ENCODE measurements at regions not wholly inside any gene's neighbourhood (a gene's known extent, or its start where the extent isn't known, plus 50 kb on each side); places are given as distances from the start of the nearest gene placed in this dataset.

GRCh38 chr20:16970776-16971175 lies 222.6 kb downstream of the OTOR start:
- no peak for FAIRE-seq
- no peak overlapping the region for H3K4me2 ChIP-seq (ENCODE audit: control insufficient read depth, insufficient read depth)
- no peak for ATAC-seq
- in situ Hi-C loops (cut with MboI) (no loop called here), intact Hi-C loops (cut with micrococcal nuclease; ENCODE audit: unreplicated experiment) (no loop called here)
- no peaks in the 10 kb centered on the region for H3K9me3 ChIP-seq (replicated peaks; ENCODE audit: control insufficient read depth, insufficient read depth, low read length)
- H2AFZ ChIP-seq (ENCODE audit: control insufficient read depth, low read depth, low read length): no peak overlapping the region
- POLR2A ChIA-PET: no interaction called here
- RAD21 ChIA-PET (ENCODE audit: unreplicated experiment): no interaction called here
- DNase-seq (ENCODE audit: low read depth, low spot score): no peak
- 0% methylated on average over 3 of the region's 3 CpGs for WGBS (ENCODE audit: insufficient coverage, insufficient replicate concordance, low lambda C conversion rate, missing lambda C conversion rate)
- H3K36me3 ChIP-seq (ENCODE audit: control insufficient read depth in 2 of 2, insufficient read depth in 2 of 2, low read length in 1 of 2): no peaks in the 10 kb centered on the region
- CTCF ChIA-PET: no interaction called here
- no peak overlapping the region for H3K4me3 ChIP-seq
- no peaks in the 10 kb centered on the region for H4K20me1 ChIP-seq (ENCODE audit: control insufficient read depth, insufficient read depth)
- BruUV-seq (replicated peaks): no TSS peak
- H3K79me2 ChIP-seq (ENCODE audit: control insufficient read depth, insufficient read depth, low read length): no peaks in the 10 kb centered on the region
- no peaks in the 10 kb centered on the region for H3K27me3 ChIP-seq (replicated peaks in 1 of 2; ENCODE audit: control insufficient read depth in 2 of 2, insufficient read depth in 2 of 2, low read length in 1 of 2)
- no peak overlapping the region for H3K27ac ChIP-seq (ENCODE audit: control insufficient read depth, insufficient read depth)
- SMC1A ChIA-PET (ENCODE audit: uncharacterized antibody, unreplicated experiment): no interaction called here
- TF ChIP-seq CBFB (IDR thresholded peaks at IDR 0.05; ENCODE audit: low read depth): no peak
- no peak for TF ChIP-seq HDAC6 (IDR thresholded peaks at IDR 0.05; ENCODE audit: unreplicated experiment)
- TF ChIP-seq KDM1A (IDR thresholded peaks at IDR 0.05; ENCODE audit: borderline replicate concordance): no peak
- no peak for TF ChIP-seq SUPT20H (IDR thresholded peaks at IDR 0.05; ENCODE audit: borderline replicate concordance, control insufficient read depth, low read depth, low read length)
- TF ChIP-seq PBX3 (IDR thresholded peaks at IDR 0.05; ENCODE audit: insufficient replicate concordance, low read depth, low read length): no peak
- TF ChIP-seq SUZ12 (IDR thresholded peaks at IDR 0.05; ENCODE audit: unreplicated experiment): no peak
- TF ChIP-seq IRF3 (IDR thresholded peaks at IDR 0.05): no peak
- TF ChIP-seq SMAD1 (IDR thresholded peaks at IDR 0.05; ENCODE audit: low read depth, partially characterized antibody): no peak
- TF ChIP-seq BCL3 (IDR thresholded peaks at IDR 0.05; ENCODE audit: borderline replicate concordance, insufficient read depth, low read depth, low read length, poor library complexity, severe bottlenecking): no peak
- H3K4me1 ChIP-seq (ENCODE audit: control insufficient read depth, insufficient read depth, low read length): no peaks in the 10 kb centered on the region
- H3K9ac ChIP-seq (ENCODE audit: control insufficient read depth, insufficient read depth, low read length): no peak overlapping the region
